Mesothelial cell of epicardium (in vitro differentiated cells): ENCODE measurements at regions not wholly inside any gene's neighbourhood (a gene's known extent, or its start where the extent isn't known, plus 50 kb on each side); places are given as distances from the start of the nearest gene placed in this dataset.

ENCODE experiments used
- DNase-seq, 2 experiments: peaks; one replicate each; pipeline ENCODE4 v3.0.0; 2021; ENCODE audit warnings: low spot score in 2 of 2; ENCODE audit not compliant: unreplicated experiment in 2 of 2
- H3K27ac Mint-ChIP-seq: 2 replicates; pipeline ENCODE4 v1.8.0; 2021; ENCODE audit warnings: mixed read lengths
- H3K27me3 Mint-ChIP-seq: 2 replicates; pipeline ENCODE4 v1.8.0; 2021; ENCODE audit warnings: low read depth, mixed read lengths
- H3K36me3 Mint-ChIP-seq: 2 replicates; pipeline ENCODE4 v1.8.0; 2021; ENCODE audit warnings: mixed read lengths
- H3K4me1 Mint-ChIP-seq: 2 replicates; pipeline ENCODE4 v1.8.0; 2021; ENCODE audit warnings: mixed read lengths
- H3K4me3 Mint-ChIP-seq: 2 replicates; pipeline ENCODE4 v1.8.0; 2021; ENCODE audit warnings: mild to moderate bottlenecking, moderate library complexity, mixed read lengths
- H3K9me3 Mint-ChIP-seq: 2 replicates; pipeline ENCODE4 v1.8.0; 2021; ENCODE audit warnings: mixed read lengths
- CTCF ChIP-seq: fragments of 200-600 bp; sonication (generic); IDR thresholded peaks from one replicate; pipeline ENCODE4 v1.5.0; 2021; ENCODE audit warnings: antibody characterized with exemption; ENCODE audit not compliant: unreplicated experiment

- no peak for DNase-seq
- no peaks in the 10 kb centered on the region for H3K4me1 Mint-ChIP-seq
- H3K4me3 Mint-ChIP-seq: no peak overlapping the region
- H3K27me3 Mint-ChIP-seq: peaks cover 7% of the 10 kb centered on the region
- no peaks in the 10 kb centered on the region for H3K36me3 Mint-ChIP-seq
- no peak for TF ChIP-seq CTCF
- H3K27ac Mint-ChIP-seq: no peak overlapping the region
- H3K9me3 Mint-ChIP-seq: no peaks in the 10 kb centered on the region
Measured at GRCh38 chr11:80041136-80042000, 600.5 kb upstream of the TENM4 start.

GRCh38 chr11:80034801-80035200, 594.0 kb upstream of the TENM4 start:
- no peak overlapping the region for H3K4me3 Mint-ChIP-seq
- DNase-seq: no peak
- no peak overlapping the region for H3K27ac Mint-ChIP-seq
- peaks cover 5% of the 10 kb centered on the region for H3K27me3 Mint-ChIP-seq
- TF ChIP-seq CTCF: no peak
- H3K9me3 Mint-ChIP-seq: peaks cover 9% of the 10 kb centered on the region
- H3K36me3 Mint-ChIP-seq: no peaks in the 10 kb centered on the region
- H3K4me1 Mint-ChIP-seq: no peaks in the 10 kb centered on the region

GRCh38 chr11:80031014-80031600, 590.3 kb upstream of the TENM4 start:
- Mint-ChIP-seq H3K4me3 (no peak overlapping the region), H3K9me3 (peaks cover 11% of the 10 kb centered on the region), H3K4me1 (no peaks in the 10 kb centered on the region), H3K27me3 (peaks cover 7% of the 10 kb centered on the region), H3K27ac (no peak overlapping the region), H3K36me3 (no peaks in the 10 kb centered on the region)
- no peak for DNase-seq
- TF ChIP-seq CTCF: no peak

- H3K27me3 Mint-ChIP-seq: peaks cover 7% of the 10 kb centered on the region
- H3K4me1 Mint-ChIP-seq: no peaks in the 10 kb centered on the region
- no peaks in the 10 kb centered on the region for H3K36me3 Mint-ChIP-seq
- H3K4me3 Mint-ChIP-seq: no peak overlapping the region
- H3K27ac Mint-ChIP-seq: no peak overlapping the region
- no peak for TF ChIP-seq CTCF
- DNase-seq: no peak
- peaks cover 25% of the 10 kb centered on the region for H3K9me3 Mint-ChIP-seq
Measured at GRCh38 chr11:80028998-80029397, 588.2 kb upstream of the TENM4 start.

- Mint-ChIP-seq H3K9me3 (peaks cover 21% of the 10 kb centered on the region), H3K36me3 (no peaks in the 10 kb centered on the region), H3K4me3 (no peak overlapping the region), H3K27ac (no peak overlapping the region), H3K4me1 (no peaks in the 10 kb centered on the region), H3K27me3 (no peaks in the 10 kb centered on the region)
- no peak for DNase-seq
- TF ChIP-seq CTCF: no peak
Measured at GRCh38 chr11:80024119-80024518, 583.3 kb upstream of the TENM4 start.
